NCI-H2196 (cell line): ENCODE measurements at regions not wholly inside any gene's neighbourhood (a gene's known extent, or its start where the extent isn't known, plus 50 kb on each side); places are given as distances from the start of the nearest gene placed in this dataset.

Experiments used
- DNase-seq: peaks from one replicate; lab custom pipeline; 2025; ENCODE audit not compliant: unreplicated experiment; lab: John Stamatoyannopoulos, UW

DNA sequence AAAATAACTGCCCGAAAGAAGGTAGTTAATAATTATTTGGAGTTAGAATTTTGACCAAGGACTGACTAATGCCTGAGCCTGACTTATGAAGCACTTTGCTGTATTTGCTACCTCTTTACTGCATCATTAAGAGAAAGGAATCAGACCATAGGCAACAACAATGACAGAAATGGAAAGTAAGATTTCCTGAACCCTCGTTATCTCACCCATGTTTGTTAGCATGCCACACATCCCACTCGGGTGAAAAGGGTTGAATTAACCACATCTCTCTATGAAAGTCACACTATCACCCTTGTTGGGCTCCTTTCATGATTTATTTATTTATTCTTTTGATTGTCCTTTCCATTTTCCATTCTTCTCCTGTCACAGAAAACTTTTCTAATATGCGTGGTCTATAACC lies 59.6 kb downstream of the OLIG3 start:
- no peak for DNase-seq

DNA sequence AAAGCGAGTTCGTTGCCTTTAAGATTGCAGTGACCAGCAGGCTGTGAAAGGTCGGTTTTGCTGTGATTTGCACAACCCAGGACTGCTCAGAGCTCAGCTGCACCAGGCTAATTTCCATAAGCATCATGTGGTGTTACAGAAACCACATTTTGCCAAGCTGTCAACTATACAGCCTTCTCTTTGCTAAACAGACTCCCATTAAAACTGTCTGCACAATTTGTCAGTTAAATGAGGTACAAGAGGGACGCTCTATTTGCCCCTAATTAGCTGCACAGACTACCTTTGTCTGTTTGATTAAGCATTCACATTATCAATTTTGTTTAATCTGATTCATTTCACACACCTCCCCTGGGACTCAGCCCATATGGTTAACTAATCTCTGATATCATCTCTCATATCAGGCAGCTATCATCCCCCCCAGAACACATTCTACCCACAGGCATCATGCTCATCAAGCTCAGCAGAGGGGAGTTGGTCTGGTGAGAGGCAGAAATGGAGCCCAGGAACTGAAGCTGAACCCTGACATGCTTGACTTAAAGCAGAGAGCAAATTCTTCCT lies 62.1 kb downstream of the OLIG3 start:
- DNase-seq, result no peak

DNA sequence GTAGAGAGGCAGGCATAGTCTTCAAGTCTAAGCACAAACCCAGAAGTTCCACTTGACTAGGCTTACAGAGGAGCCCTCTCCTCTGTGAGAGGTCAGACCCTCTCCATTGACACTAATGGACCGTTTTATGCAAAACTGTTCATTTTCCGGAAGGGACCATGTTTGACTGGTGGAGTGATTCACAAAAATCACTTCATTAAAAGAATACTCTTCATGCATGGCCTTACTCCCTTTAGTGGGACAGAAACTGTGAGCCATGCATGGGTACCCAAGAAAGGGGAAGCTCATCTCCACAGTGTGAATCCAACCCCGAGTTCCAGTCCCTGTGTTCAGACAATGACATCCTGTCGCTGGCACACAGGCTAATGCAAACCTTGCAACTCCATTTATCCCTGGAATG lies 63.2 kb downstream of the OLIG3 start:
- no peak for DNase-seq

DNA sequence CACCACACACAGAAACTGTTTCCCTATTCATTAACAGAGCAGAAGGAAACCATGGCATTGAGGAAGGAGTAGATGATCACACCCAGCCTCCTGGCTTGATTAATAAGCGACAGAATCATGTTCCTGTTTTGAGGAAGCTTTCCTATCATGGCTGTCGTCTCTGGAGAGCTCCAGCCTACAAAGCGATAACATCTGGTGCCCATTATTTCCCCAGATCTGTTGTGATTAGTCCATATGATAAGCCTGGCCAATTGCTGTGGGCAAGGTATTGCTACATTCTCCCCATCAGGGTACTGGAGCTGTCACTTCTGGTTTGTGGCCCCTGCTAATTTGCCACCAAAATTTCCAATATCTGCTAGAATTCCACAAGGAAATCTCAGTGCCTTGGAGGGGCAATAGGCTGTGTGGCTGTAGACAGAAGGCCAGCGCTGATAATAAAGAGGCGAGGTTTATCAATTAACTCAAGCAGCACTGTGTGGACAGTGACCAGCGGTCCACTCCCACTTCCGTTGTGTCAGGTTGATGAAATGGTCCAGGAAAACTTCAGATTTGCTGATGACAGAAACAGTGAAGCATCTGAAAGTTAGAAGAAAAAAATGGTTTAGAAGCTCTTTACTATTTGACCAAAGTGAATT lies 66.4 kb downstream of the OLIG3 start:
- DNase-seq, result no peak

DNA sequence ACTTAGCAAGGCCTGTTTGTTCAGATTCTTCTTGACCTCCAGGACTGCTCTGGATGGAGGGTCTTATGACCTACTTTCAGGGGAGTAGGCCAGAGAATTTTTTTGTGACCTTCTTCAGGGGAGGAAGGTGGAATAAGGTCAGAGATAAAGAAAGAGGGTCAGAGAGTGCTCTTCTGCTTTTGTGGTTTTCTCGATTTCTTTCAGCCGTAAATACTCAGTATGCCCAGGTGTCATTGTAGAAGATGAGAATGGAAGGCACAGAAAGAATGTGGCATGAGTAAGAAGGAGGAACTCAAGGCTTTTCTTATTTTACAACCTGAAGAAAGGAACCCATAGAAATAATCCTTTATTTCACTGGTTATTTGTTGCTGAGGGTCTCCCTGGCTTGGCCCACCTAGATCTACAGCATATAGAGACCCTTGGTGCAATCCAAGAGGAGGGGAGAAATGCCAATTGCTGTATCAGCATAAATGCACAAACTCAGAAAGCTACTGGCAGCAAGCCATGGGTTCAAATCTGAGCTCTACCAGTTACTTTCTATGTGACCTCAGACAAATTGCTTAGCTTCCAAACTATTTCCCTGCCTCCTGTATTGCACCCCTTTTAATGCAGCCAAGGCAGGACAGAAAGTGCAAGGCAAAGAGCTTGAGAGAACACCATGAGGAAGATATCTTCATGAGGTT lies 68.0 kb downstream of the OLIG3 start:
- no peak for DNase-seq

DNA sequence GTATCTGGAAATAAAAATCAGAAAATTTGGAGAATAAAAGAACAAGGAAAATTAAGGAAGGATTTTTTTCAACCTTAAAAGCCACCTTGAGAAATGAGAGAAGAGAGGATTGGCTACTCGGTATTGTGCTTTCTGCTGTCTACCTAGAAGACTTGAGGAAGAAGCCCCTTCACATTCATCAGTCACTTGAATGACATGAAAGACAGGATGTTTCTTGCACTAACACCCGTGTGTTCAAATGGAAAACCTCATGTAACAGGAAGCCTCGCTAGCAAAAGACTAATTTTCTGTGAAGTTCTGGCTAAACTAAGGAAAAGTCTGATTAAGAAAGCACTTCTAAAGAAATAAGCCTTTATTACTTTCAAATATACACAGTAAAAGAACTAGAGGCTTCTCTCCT lies 69.9 kb downstream of the OLIG3 start:
- no peak for DNase-seq

DNA sequence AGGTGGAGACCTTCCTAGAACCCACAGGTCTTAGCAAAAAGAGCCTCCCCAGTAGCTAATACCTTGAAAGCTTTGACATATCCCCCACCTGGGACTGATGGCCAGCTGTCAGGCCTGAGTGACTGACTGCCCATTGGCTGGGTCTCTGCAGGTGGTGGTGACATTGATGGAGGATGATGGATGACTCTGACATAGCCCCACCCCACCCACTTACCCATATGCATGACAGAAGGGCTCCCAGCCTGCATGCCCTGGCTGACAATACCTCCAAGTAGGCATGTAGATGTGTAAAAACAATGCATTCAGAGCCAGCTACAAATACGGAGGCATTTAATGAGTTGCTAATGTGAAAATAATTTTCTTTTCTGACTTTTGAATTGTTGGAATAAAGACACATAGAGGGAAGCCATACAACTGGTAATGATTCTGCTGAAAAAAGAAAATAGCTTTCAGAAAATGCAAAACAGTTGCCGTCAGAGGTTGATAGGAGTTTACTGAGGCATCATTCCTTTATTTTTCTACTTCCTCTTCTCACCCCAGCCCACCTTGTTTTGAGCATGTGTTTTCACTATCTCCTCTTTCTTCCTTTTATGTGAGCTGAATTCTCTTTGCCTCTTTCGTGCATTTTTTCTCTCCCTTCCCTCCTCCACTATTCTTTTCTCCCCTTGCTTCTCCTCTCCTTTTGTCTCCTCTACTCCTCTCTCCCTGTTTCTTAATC lies 70.6 kb downstream of the OLIG3 start:
- DNase-seq, result no peak

DNA sequence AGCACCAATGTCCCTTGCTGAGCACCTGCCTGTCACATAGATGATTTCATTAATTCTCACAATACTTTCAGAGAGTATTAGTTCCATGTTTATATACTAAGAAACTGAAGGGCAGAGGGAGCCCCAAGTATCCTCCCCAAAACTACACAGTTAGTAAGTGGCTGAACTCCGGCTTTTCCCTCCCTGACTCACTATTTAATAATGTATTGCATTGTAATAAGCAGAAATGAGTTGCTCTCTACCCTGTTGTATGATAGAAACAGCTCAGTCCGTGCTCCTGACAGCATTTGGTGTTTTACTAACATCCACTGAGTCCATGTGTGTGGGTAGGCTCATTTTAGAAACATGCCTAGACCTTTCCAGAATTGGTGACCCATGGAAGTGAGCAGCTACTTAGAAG lies 76.8 kb downstream of the OLIG3 start:
- no peak for DNase-seq

DNA sequence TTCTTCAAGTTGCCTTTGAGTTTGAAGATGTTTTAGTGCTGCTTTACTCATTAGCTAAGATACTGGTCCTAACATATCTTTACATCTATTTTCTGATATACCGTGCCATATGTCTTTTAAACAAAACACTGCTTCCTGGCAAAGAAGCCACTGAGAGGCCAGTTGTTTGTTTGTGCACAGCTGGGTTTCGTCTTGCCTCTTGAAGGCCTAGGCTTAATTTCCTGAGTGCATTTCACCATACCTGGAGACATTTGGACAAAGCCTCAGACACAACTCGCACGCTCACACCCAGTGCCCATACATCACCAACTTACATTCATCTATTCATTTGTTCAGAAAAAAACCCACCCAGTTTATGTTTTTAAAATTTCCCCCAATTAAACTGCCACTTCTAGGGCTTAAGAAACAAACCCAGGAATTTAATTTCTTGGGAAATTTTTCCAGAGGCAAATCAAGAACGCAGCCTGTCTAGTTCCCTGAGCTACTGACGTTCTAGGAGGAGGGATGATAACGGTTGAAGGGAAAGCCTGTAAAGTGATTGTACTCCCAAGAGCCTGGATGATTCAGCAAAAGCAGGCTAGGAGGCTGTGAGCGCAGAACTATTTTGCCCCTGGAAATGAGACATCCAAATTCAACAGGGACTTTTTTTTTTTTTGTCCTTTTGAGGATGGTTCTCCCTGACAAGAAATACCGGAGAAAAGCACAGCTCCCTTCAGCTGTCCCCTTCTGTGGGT lies 77.7 kb downstream of the OLIG3 start:
- no peak for DNase-seq

DNA sequence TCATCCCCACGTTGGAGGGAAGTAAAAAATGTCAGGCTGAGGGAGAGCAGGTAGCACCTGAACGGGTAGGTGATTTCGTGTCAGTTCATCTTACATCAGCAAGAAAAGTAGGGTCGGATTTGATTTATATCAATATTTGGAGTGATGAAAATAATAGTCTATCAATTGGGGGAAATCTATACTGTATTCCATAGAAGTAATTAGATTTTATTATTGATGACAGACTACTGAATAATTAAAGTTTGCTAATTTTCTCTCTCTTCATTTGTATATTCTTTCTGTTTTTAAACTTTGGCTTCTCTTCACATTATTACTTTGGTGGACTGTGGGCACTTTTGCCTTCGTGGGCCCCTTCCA lies 78.4 kb downstream of the OLIG3 start:
- no peak for DNase-seq

DNA sequence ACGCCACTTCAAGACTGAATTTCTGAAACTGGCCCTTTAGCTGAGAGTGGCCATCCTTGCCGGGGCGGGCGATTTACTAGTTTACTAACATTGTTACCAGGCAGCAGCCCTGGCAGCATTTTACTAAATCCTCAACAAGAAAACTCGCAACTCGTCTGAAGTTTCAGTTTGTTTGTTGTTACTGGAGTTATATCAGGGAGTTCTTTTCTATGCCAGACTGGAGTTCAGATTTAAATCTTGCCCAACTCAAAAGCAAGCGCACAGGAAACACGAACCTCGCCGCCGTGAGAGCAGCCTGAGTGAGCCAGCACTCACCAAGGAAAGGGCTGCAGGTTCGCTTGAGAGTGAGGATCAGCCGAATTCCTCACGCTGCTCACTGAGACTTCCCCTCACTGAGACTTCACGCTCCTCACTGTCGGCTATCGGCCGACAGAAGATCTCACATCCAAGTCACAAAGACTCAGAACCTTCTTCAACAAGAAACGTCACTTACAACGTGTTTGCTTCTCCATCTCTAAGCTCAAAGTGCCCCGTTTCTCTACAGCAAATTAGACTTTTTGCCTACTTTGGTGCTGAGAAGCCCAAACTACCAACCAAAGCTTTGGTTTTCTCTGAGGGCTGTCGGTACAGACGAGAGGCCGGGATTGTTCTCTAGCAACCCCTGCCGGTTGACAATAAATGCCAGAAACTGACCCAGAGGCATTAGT lies 78.9 kb downstream of the OLIG3 start:
- no peak for DNase-seq

DNA sequence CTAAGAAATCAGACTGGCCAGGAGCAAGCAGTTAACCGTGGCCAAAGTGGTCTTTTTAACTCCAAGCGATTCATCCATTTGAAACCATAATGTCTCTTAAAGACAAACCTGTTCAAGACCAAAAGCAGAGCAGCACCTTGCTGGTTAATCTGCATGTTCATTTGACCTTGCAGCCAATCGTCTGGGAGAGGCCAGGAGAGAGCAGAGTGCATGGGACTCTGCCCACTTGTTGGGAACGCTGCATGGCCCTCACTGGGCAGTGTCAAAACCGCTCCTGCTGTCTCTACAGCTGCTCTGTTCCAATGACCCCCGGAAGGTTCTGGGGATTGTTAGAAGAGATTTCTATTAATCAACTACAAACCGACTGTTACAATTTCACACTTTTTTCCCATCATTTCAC lies 79.6 kb downstream of the OLIG3 start:
- no peak for DNase-seq

DNA sequence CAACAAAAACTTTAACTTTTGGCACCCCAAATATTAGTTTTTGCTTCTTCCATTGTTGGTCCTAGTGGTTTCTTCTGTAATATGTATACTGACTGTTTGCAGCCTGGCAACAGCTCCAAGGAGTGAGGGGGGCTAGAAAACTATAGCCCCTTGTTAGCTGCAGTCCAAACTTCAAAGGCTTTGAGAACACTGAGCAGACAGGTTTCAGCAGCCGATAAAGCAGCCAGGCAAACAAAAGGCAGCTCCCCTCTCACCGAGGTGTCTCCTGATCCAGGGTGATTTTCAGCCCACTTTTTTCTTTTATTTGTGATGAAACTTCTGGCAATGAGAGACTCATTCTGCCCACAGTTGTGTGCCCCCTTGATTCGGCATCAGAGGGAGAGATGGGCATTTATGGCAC lies 80.7 kb downstream of the OLIG3 start:
- no peak for DNase-seq

DNA sequence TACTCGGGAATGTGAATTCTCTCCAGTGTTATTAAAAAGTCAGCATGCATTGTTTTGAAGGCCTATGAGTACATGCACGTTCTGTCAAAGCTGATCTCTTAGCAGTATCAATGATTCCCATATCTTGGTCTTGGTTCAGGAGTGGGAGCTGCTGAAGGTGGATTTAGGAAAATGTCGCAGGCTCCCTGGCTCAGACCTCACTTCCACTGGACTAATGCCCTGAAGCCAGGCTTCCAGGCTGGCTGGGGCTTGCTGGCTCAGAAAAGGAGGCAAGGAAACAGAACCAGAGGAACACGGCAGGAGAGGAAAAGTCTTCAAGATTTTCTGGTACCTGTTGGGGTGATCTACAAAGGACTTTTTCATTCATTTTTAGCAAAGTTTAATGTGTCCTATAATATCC lies 81.6 kb downstream of the OLIG3 start:
- no peak for DNase-seq

DNA sequence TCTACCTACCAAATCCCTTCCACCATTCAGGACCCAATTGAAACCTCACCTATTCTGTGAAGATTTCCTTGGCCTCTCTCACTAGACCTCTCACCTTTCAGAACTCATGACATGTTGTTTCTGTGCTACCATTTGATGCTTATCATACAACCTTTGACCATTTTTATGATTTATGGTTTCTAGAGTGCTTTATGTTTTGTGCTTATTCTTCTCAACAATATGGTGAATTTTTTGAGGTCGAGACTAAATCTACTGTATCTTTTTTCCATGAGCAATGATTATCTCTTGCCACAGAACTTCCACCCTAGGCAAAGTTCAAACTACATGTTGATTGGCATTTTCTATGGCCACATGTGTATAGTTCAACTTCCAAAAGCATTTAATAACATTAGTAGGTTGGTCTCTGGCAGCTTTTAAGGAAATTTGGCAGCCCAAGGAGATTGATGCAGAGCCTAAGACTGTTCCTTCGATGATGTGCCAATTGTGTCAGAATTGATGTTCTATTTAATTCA lies 84.9 kb downstream of the OLIG3 start:
- no peak for DNase-seq

DNA sequence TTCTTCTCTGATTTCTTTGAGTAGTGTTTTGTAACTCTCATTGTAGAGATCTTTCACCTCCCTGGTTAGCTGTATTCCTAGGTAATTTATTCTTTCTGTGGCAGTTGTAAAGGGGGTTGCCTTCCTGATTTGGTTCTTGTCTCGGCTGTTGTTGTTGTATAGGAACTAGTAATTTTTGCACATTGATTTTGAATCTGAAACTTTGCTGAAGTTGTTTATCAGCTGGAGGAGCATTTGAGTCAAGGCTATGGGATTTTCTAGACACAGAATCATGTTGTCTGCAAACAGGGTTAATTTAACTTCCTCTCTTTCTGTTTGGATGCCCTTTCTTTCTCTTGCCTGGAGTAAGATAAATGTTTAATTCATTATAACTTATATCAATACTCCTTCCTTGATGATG lies 86.4 kb downstream of the OLIG3 start:
- no peak for DNase-seq

DNA sequence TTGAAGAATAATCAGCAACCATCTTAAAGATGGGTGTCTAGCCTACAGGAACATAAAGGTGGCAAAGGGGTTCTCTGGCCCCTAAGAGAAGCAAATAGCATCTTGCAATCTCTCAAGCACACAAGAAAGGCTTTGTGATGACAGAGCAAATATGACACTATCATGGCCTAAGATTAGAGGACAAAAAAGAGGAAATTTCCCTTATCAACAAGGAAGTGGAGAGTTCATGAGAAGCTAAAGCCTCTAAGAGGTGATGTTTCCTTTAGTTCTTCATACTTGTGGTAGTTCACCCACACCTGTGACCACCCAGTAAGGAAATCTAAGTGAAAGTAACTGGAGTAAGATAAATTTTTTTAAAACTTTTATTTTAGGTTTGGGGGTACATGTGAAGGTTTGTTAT lies 88.4 kb downstream of the OLIG3 start:
- no peak for DNase-seq

DNA sequence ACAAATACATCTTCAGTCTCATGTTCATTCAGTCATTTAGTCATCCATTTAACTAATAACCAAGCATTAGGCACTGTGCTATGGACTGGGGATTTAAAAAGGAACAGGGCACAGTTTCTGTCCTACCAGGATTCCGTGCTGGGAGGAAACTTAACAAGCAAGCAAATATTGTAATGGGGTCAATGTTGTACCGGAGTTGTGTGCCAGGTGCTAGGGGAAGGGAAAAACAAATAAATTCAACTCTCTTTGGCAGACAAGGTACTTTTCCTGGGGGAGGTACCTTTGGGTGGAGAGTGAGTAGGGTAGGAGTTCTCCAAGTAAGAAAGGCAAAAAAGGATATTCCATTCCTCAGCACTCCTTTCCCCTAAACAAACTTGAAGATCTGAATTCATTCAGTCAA lies 90.3 kb downstream of the OLIG3 start:
- no peak for DNase-seq

DNA sequence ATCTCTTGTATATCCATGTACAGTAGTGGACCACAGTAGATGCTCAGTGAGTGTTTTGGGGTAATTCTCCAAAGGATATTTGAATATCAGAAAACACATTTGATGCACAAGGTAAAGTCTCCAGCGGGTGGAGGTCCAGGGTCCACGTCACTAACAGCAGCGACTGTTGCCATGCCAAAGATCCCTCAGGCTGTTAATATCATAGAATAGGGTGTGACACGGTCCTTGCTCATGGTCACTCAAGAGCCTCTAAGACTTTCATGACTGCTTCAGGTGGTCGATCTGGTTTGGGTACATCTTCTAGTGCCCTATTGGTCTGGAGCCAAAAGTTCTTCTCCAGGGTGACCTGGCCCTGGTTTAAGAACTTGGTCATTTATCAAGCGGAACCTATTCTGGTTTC lies 90.8 kb downstream of the OLIG3 start:
- DNase-seq, result no peak

DNA sequence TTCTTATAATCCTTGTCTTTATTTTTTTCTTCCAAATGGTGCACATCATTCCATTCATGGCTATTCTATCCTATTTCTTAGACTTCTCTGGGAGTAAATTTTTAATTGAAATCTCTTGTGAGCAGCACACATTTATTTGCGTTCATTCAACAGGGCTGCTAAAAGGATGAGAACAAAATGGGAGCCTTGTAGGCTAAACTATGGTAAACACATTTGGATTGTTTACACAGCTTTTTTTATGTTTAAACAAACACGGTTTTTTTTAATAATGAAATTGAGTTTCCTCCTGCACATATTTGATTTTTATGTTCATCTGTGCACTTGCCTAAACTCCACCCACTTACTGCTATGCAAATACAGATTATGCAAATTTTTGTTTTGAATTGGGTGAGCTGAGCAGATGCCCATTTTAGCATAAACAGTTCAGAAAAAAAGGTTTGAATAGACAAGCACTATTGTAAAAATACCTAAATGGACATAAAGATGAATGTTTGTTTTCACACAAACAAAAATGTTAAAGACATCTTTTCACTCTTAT lies 92.0 kb downstream of the OLIG3 start:
- peak; percentile 25 for DNase-seq

DNA sequence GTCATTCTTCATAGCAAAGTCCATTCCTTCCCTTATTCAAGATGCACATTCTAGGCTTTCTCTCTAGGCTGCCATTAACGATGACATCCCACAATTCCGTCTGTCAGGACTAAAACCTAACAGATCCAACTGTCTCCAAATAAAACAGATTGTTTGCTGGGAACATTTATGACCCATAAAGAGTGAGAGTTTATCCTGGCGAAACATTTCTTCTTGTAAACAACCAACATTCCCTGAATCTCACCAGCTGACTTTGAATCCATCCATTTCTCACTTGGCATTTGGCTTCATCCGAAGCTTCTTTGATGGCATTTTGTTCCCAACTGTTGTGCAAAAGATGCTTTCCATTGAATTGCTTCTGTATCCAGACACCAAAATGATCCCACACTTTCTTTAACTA lies 93.1 kb downstream of the OLIG3 start:
- no peak for DNase-seq
